ENCODE measurements at regions not wholly inside any gene's neighbourhood (a gene's known extent, or its start where the extent isn't known, plus 50 kb on each side); places are given as distances from the start of the nearest gene placed in this dataset.

DNA sequence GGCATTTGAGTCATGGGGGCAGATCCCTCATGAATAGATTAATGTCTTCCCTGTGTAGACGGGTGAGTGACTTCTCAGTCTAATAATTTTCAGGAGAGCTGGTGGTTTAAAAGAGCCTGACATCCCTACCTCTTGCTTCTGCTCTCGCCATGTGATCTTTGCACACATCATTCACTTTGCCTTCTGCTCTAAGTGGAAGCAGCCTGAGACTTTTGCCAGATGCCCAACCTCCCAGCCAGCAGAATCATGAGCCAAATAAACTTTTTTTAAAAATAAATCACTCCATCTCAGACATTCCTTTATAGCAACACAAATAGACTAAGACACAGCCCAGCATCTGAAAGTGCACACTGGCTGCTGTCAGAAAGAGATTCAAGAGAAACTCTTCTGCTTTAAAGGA is 155.2 kb downstream of the ZNF365 start:
- Histone ChIP-seq H3K79me2 (ENCODE audit: insufficient read depth, low read length) (no peaks in the 10 kb centered on the region), H2AK5ac (ENCODE audit: insufficient read length, low read length) (no peak overlapping the region), H4K5ac (ENCODE audit: insufficient read length, low read depth, low read length) (no peak overlapping the region), H4K91ac (ENCODE audit: insufficient read length, low read depth, low read length) (no peak overlapping the region), H3K9me3 (ENCODE audit: control insufficient read depth, low read depth, low read length) (no peaks in the 10 kb centered on the region), H3K18ac (ENCODE audit: insufficient read length, low read depth, low read length) (no peak overlapping the region), H4K20me1 (ENCODE audit: control insufficient read depth, insufficient read depth, insufficient read length) (no peaks in the 10 kb centered on the region), H3K4ac (ENCODE audit: low read depth, low read length) (no peak overlapping the region), H3K14ac (ENCODE audit: insufficient read depth, low read length) (no peak overlapping the region), H3T11ph (ENCODE audit: low read length) (no peak overlapping the region), H3K23me2 (ENCODE audit: insufficient read length, low read depth, low read length, poor library complexity, severe bottlenecking) (no peaks in the 10 kb centered on the region), H4K8ac (replicated peaks; ENCODE audit: insufficient read length, low read depth, low read length) (no peak overlapping the region), H3K79me1 (ENCODE audit: insufficient read depth, low read depth, low read length, poor library complexity, severe bottlenecking) (no peaks in the 10 kb centered on the region), H3K23ac (ENCODE audit: insufficient read length, low read depth, low read length) (no peak overlapping the region), H3K9ac (ENCODE audit: extremely low read depth, insufficient read length, low read length) (no peak overlapping the region), H2AFZ (ENCODE audit: low read length) (no peak overlapping the region), H2BK5ac (ENCODE audit: insufficient read length, low read length) (no peak overlapping the region), H2BK12ac (ENCODE audit: insufficient read length, low read depth, low read length) (no peak overlapping the region), H2BK120ac (ENCODE audit: low read depth, low read length, poor library complexity, severe bottlenecking) (no peak overlapping the region), H3K27ac (ENCODE audit: insufficient read length, low read depth, low read length) (no peak overlapping the region), H3K4me1 (ENCODE audit: insufficient read depth, low read length) (no peaks in the 10 kb centered on the region), H3K56ac (ENCODE audit: insufficient read length, low read depth, low read length) (no peak overlapping the region), H3K27me3 (ENCODE audit: insufficient read depth, low read length) (no peaks in the 10 kb centered on the region), H2BK20ac (ENCODE audit: low read depth, low read length, poor library complexity, severe bottlenecking) (no peak overlapping the region), H2BK15ac (ENCODE audit: low read depth, low read length) (no peak overlapping the region), H3K4me2 (ENCODE audit: insufficient read depth, insufficient read length, low read length) (no peak overlapping the region)
- peaks cover 0 to 5% of the 10 kb centered on the region in 2 experiments; a peak in 1 of 4 replicates for H3K4me1 Mint-ChIP-seq
- no CpG with 5 or more reads among the region's 2 CpGs for WGBS (ENCODE audit: extremely low coverage, insufficient read length, low lambda C conversion rate)
- TF ChIP-seq, protein P1, sequence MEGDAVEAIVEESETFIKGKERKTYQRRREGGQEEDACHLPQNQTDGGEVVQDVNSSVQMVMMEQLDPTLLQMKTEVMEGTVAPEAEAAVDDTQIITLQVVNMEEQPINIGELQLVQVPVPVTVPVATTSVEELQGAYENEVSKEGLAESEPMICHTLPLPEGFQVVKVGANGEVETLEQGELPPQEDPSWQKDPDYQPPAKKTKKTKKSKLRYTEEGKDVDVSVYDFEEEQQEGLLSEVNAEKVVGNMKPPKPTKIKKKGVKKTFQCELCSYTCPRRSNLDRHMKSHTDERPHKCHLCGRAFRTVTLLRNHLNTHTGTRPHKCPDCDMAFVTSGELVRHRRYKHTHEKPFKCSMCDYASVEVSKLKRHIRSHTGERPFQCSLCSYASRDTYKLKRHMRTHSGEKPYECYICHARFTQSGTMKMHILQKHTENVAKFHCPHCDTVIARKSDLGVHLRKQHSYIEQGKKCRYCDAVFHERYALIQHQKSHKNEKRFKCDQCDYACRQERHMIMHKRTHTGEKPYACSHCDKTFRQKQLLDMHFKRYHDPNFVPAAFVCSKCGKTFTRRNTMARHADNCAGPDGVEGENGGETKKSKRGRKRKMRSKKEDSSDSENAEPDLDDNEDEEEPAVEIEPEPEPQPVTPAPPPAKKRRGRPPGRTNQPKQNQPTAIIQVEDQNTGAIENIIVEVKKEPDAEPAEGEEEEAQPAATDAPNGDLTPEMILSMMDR (conservative IDR thresholded peaks at IDR 0.05), result no peak
- no peak for DNase-seq
- no peak overlapping the region for H3K4me3 Mint-ChIP-seq
- no peak overlapping the region for H3K27ac Mint-ChIP-seq
- peaks cover 2% of the 10 kb centered on the region; the same call in 1 of the 2 replicates for H3K27me3 Mint-ChIP-seq (ENCODE audit: low read depth)
- H3K9me3 Mint-ChIP-seq, result peaks cover 11 to 21% of the 10 kb centered on the region in 2 experiments; a peak in 4 of 5 replicates
- peaks cover 5 to 15% (median 8%) of the 10 kb centered on the region in 3 experiments; a peak in 6 of 7 replicates for H3K36me3 Mint-ChIP-seq (ENCODE audit: insufficient read depth in 1 of 3, low read depth in 3 of 3)

All from H9 (cell line).